Subcutaneous abdominal adipose tissue (tissue), 5 donors: ENCODE measurements at regions not wholly inside any gene's neighbourhood (a gene's known extent, or its start where the extent isn't known, plus 50 kb on each side); places are given as distances from the start of the nearest gene placed in this dataset.

Experiments
- H3K27ac ChIP-seq: one replicate; pipeline ENCODE4 v1.7.0; 2013; ENCODE audit warnings: low read depth, mild to moderate bottlenecking, inconsistent platforms, low read length, moderate library complexity
- H3K27me3 ChIP-seq, 5 donors: one replicate each; pipeline ENCODE4 v1.7.0; 2013; ENCODE audit warnings: low read length in 5 of 5, inconsistent platforms in 1 of 5; ENCODE audit not compliant: control insufficient read depth in 5 of 5, insufficient read depth in 4 of 5
- H3K36me3 ChIP-seq, 5 donors: one replicate each; pipeline ENCODE4 v1.7.0; 2013; ENCODE audit warnings: low read length in 5 of 5; ENCODE audit not compliant: control insufficient read depth in 5 of 5, insufficient read depth in 5 of 5
- H3K4me1 ChIP-seq, 5 donors: one replicate each; pipeline ENCODE4 v1.7.0; 2013; ENCODE audit warnings: low read length in 5 of 5, mild to moderate bottlenecking in 3 of 5, moderate library complexity in 1 of 5; ENCODE audit not compliant: control insufficient read depth in 5 of 5, insufficient read depth in 5 of 5
- H3K4me3 ChIP-seq, 5 donors: one replicate each; pipeline ENCODE4 v1.7.0; 2013; ENCODE audit warnings: low read length in 5 of 5, low read depth in 1 of 5
- H3K9ac ChIP-seq, 5 donors: one replicate each; pipeline ENCODE4 v1.7.0; 2013; ENCODE audit warnings: low read length in 5 of 5, mild to moderate bottlenecking in 4 of 5, moderate library complexity in 3 of 5
- H3K9me3 ChIP-seq, 5 donors: one replicate each; pipeline ENCODE4 v1.7.0; 2013; ENCODE audit warnings: low read length in 5 of 5; ENCODE audit not compliant: control insufficient read depth in 5 of 5
- donor health status: healthy.
- donor health status: healthy.
- donor health status: healthy.
- donor health status: healthy.
- donor health status: healthy.

GRCh38 chr1:34606504-34606903 is 148.3 kb upstream of the GJB5 start:
- H3K36me3 ChIP-seq = no peaks in the 10 kb centered on the region
- H3K9ac ChIP-seq = no peak overlapping the region
- H3K4me1 ChIP-seq = no peaks in the 10 kb centered on the region
- H3K9me3 ChIP-seq = no peaks in the 10 kb centered on the region
- peaks cover 3 to 25% (median 8%) of the 10 kb centered on the region in 5 donors for H3K27me3 ChIP-seq
- H3K4me3 ChIP-seq = no peak overlapping the region
- no peak overlapping the region for H3K27ac ChIP-seq

- no peaks in the 10 kb centered on the region for H3K36me3 ChIP-seq
- H3K27me3 ChIP-seq = peaks cover 0 to 31% (median 8%) of the 10 kb centered on the region in 5 donors
- H3K9ac ChIP-seq = no peak overlapping the region
- no peak overlapping the region for H3K4me3 ChIP-seq
- no peak overlapping the region for H3K27ac ChIP-seq
- H3K9me3 ChIP-seq = no peaks in the 10 kb centered on the region
- no peaks in the 10 kb centered on the region for H3K4me1 ChIP-seq
These were observed 144.8 kb upstream of the GJB5 start for GRCh38 chr1:34610063-34610462.

- H3K27ac ChIP-seq = no peak overlapping the region
- no peaks in the 10 kb centered on the region for H3K4me1 ChIP-seq
- H3K9me3 ChIP-seq = no peaks in the 10 kb centered on the region
These were observed 143.3 kb upstream of the GJB5 start for GRCh38 chr1:34611571-34611970.

GRCh38 chr1:34612091-34612827 is 142.6 kb upstream of the GJB5 start:
- H3K4me1 ChIP-seq = no peaks in the 10 kb centered on the region
- H3K36me3 ChIP-seq = no peaks in the 10 kb centered on the region
- H3K9me3 ChIP-seq = no peaks in the 10 kb centered on the region
- H3K9ac ChIP-seq = no peak overlapping the region
- H3K27ac ChIP-seq = no peak overlapping the region
- H3K27me3 ChIP-seq = peaks cover 0 to 34% (median 8%) of the 10 kb centered on the region in 5 donors
- no peak overlapping the region for H3K4me3 ChIP-seq

More at GRCh38 chr1:34611571-34611970, 143.3 kb upstream of the GJB5 start:
- H3K4me3 ChIP-seq = no peak overlapping the region
- no peaks in the 10 kb centered on the region for H3K36me3 ChIP-seq
- peaks cover 0 to 31% (median 8%) of the 10 kb centered on the region in 5 donors for H3K27me3 ChIP-seq
- no peak overlapping the region for H3K9ac ChIP-seq

- Histone ChIP-seq H3K9me3 (no peaks in the 10 kb centered on the region), H3K4me1 (no peaks in the 10 kb centered on the region), H3K36me3 (no peaks in the 10 kb centered on the region), H3K9ac (no peak overlapping the region), H3K27me3 (peaks cover 0 to 18% (median 3%) of the 10 kb centered on the region in 5 donors), H3K27ac (no peak overlapping the region), H3K4me3 (no peak overlapping the region)
These were observed 137.3 kb upstream of the GJB5 start for GRCh38 chr1:34617321-34618118.

- Histone ChIP-seq H3K9me3 (no peaks in the 10 kb centered on the region), H3K4me1 (no peaks in the 10 kb centered on the region), H3K27ac (no peak overlapping the region), H3K4me3 (no peak overlapping the region), H3K27me3 (peaks cover 0 to 18% (median 3%) of the 10 kb centered on the region in 5 donors), H3K36me3 (no peaks in the 10 kb centered on the region), H3K9ac (no peak overlapping the region)
These were observed 136.5 kb upstream of the GJB5 start for GRCh38 chr1:34618381-34618780.

- Histone ChIP-seq H3K4me3 (no peak overlapping the region), H3K27ac (no peak overlapping the region), H3K27me3 (peaks cover 0 to 15% (median 3%) of the 10 kb centered on the region in 5 donors), H3K36me3 (no peaks in the 10 kb centered on the region), H3K9me3 (no peaks in the 10 kb centered on the region), H3K4me1 (no peaks in the 10 kb centered on the region), H3K9ac (no peak overlapping the region)
These were observed 135.6 kb upstream of the GJB5 start for GRCh38 chr1:34619256-34619655.

GRCh38 chr1:34621916-34622315 is 132.9 kb upstream of the GJB5 start:
- no peak overlapping the region for H3K4me3 ChIP-seq
- no peak overlapping the region for H3K9ac ChIP-seq
- no peaks in the 10 kb centered on the region for H3K9me3 ChIP-seq
- H3K27ac ChIP-seq = no peak overlapping the region
- peaks cover 3 to 10% (median 5%) of the 10 kb centered on the region in 5 donors for H3K27me3 ChIP-seq
- no peaks in the 10 kb centered on the region for H3K4me1 ChIP-seq
- no peaks in the 10 kb centered on the region for H3K36me3 ChIP-seq

- Histone ChIP-seq H3K36me3 (no peaks in the 10 kb centered on the region), H3K27me3 (peaks cover 0 to 5% (median 3%) of the 10 kb centered on the region in 5 donors), H3K4me3 (no peak overlapping the region), H3K4me1 (no peaks in the 10 kb centered on the region), H3K9me3 (no peaks in the 10 kb centered on the region), H3K9ac (no peak overlapping the region), H3K27ac (no peak overlapping the region)
These were observed 129.3 kb upstream of the GJB5 start for GRCh38 chr1:34625521-34626015.
